HepG2 (cell line): ENCODE measurements at regions not wholly inside any gene's neighbourhood (a gene's known extent, or its start where the extent isn't known, plus 50 kb on each side); places are given as distances from the start of the nearest gene placed in this dataset.

Experiments used
- ATAC-seq: fragments of 200-7000 bp; cut with Tn5 transposase; 3 replicates; pipeline ENCODE4 v1.9.1; 2020; ENCODE audit warnings: mild to moderate bottlenecking, moderate library complexity
- BruUV-seq: library from RNA; stranded (reverse); fragments of 400-500 nt; replicated peaks from 2 replicates; lab custom pipeline; 2021; lab: Mats Ljungman, UMichigan
- CTCF ChIA-PET: fragments of 300-600 bp; formaldehyde crosslinking; extraction: SDS; loops from one replicate; lab custom pipeline; 2021; ENCODE audit warnings: low total read pairs, inconsistent platforms, low intra/inter-chr PET ratio; lab: Yijun Ruan, JAX
- POLR2A ChIA-PET: fragments of 350-600 bp; sonication (Branson Sonifier 250); formaldehyde crosslinking; loops from one replicate; lab custom pipeline; 2020; ENCODE audit warnings: antibody characterized with exemption, inconsistent platforms; lab: Yijun Ruan, JAX
- DNase-seq: peaks from one replicate; pipeline ENCODE4 v3.0.0-alpha.2; 2015; ENCODE audit warnings: low spot score
- FAIRE-seq: peaks from 3 replicates; lab custom pipeline; 2011; peaks lifted over from hg19 to GRCh38; lab: Jason Lieb, UNC
- H2AFZ ChIP-seq: one replicate; pipeline ENCODE4 v1.6.1; 2011; ENCODE audit warnings: low read length, inconsistent platforms
- H3K27ac ChIP-seq: fragments of 300-600 bp; 3 replicates; pipeline ENCODE4 v1.8.0; 2011; ENCODE audit warnings: mixed run types, mild to moderate bottlenecking, mixed read lengths, low read length, inconsistent platforms; ENCODE audit not compliant: insufficient read depth; ENCODE audit errors: extremely low read length
- H3K27me3 ChIP-seq, 2 experiments: fragments of 200-600 bp in 1 of 2; 2 replicates in 1 of 2; 3 replicates in 1 of 2; pipeline versions ENCODE4 v1.6.0 to v1.8.0; 2011; ENCODE audit warnings: low read length in 2 of 2, mild to moderate bottlenecking in 2 of 2, moderate library complexity in 2 of 2, inconsistent platforms in 1 of 2; ENCODE audit not compliant: insufficient read depth in 2 of 2, control insufficient read depth in 1 of 2
- H3K36me3 ChIP-seq, 2 experiments: fragments of 200-600 bp in 1 of 2; replicated peaks in 1 of 2; 2 replicates in 1 of 2; 3 replicates in 1 of 2; pipeline versions ENCODE4 v1.5.1 to v1.8.0; 2011; ENCODE audit warnings: low read length in 2 of 2, inconsistent platforms in 1 of 2; ENCODE audit not compliant: insufficient read depth in 2 of 2, control insufficient read depth in 1 of 2
- H3K4me1 ChIP-seq: 2 replicates; pipeline ENCODE4 v1.5.1; 2012; ENCODE audit warnings: low read length, inconsistent platforms; ENCODE audit not compliant: insufficient read depth
- H3K4me2 ChIP-seq: 2 replicates; pipeline ENCODE4 v1.6.0; 2011; ENCODE audit warnings: low read depth, low read length, inconsistent platforms
- H3K4me3 ChIP-seq, 3 experiments: fragments of 200-600 bp in 1 of 3; sonication (generic), shearing (Covaris generic) in 1 of 3; replicated peaks in 1 of 3; 2 replicates each; pipeline ENCODE4 v1.5.1; 2011 to 2016; ENCODE audit warnings: low read length in 3 of 3, inconsistent platforms in 2 of 3, low read depth in 2 of 3, mild to moderate bottlenecking in 2 of 3, control low read depth in 1 of 3, mixed read lengths in 1 of 3; ENCODE audit not compliant: insufficient read depth in 1 of 3
- H3K79me2 ChIP-seq: one replicate; pipeline ENCODE4 v1.6.1; 2011; ENCODE audit warnings: low read length, inconsistent platforms; ENCODE audit not compliant: insufficient read depth
- H3K9ac ChIP-seq: 2 replicates; pipeline ENCODE4 v1.6.0; 2011; ENCODE audit warnings: mild to moderate bottlenecking, low read depth, low read length, inconsistent platforms; ENCODE audit not compliant: insufficient read depth
- H3K9me3 ChIP-seq: 2 replicates; pipeline ENCODE4 v1.5.1; 2012; ENCODE audit warnings: mild to moderate bottlenecking, low read length
- H4K20me1 ChIP-seq: 2 replicates; pipeline ENCODE4 v1.6.0; 2011; ENCODE audit warnings: inconsistent platforms, mild to moderate bottlenecking, low read length, moderate library complexity; ENCODE audit not compliant: insufficient read depth
- KDM5A ChIP-seq: fragments of 200-600 bp; sonication (generic); IDR thresholded peaks from 2 replicates; pipeline ENCODE4 v1.7.0; 2018; ENCODE audit warnings: antibody characterized with exemption, mild to moderate bottlenecking, low read length, borderline replicate concordance
- PCBP1 ChIP-seq: fragments of 200-400 bp; formaldehyde crosslinking; IDR thresholded peaks from 2 replicates; pipeline ENCODE4 v1.6.1; 2017; ENCODE audit warnings: mild to moderate bottlenecking, low read depth, low read length, borderline replicate concordance
- TRAFD1 ChIP-seq: sonication (generic); formaldehyde crosslinking; IDR thresholded peaks from 2 replicates; pipeline ENCODE4 v1.5.1; 2020; ENCODE audit warnings: missing genetic modification reagents, mild to moderate bottlenecking, borderline replicate concordance
- ZHX2 ChIP-seq, 2 experiments: sonication (generic) in 1 of 2; formaldehyde crosslinking in 1 of 2; IDR thresholded peaks; 2 replicates each; pipeline versions ENCODE4 v1.6.1 to v1.9.0; 2014 to 2022; ENCODE audit warnings: antibody characterized with exemption in 1 of 2, borderline replicate concordance in 1 of 2, inconsistent platforms in 1 of 2, low read depth in 1 of 2, missing genetic modification reagents in 1 of 2
- WGBS: methylation state at CpG from one replicate; pipeline ENCODE4 v1.1.6; 2017; ENCODE audit warnings: low lambda C conversion rate; 5-methylcytosine and 5-hydroxymethylcytosine counted together
- in situ Hi-C: cut with HindIII; loops from 2 replicates; pipeline ENCODE4 v1.10.0; 2017; ENCODE audit warnings: low pct_unique_long_range_greater_than_20kb; ENCODE audit not compliant: extremely low pct_ligation_motif_present
- intact Hi-C: fragments of 100-400 bp; cut with micrococcal nuclease; formaldehyde crosslinking; loops from one replicate; pipeline ENCODE4 v1.10.0; 2022; ENCODE audit not compliant: unreplicated experiment

DNA sequence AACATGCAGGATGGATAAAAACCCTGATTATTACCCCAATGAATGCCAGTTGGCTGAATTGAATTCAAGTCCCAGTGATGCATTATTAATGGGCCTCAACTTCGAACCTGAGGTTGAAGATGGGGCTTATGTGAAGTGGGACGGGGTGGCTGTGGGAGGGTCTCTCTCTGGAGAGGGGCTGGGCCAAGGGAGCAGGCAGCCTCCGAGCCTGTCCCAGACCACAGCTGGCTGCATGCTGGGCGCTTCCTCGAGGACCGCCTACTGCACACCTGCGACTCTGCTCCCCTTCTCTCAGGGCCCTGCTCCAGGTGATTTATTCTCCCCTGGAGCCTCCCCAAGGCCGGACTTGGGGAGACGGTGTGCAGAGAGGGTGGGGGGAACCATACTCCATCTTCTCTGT, 568.3 kb downstream of the CCDC171 start (continued):
- no peak for TF ChIP-seq ZHX2 (IDR thresholded peaks at IDR 0.05; ENCODE audit: low read depth)
- no peak for TF ChIP-seq ZHX2 (CRISPR knock-in tag; IDR thresholded peaks at IDR 0.05; ENCODE audit: borderline replicate concordance)
- TF ChIP-seq TRAFD1 (CRISPR knock-in tag): no peak
- TF ChIP-seq PCBP1: no peak

DNA sequence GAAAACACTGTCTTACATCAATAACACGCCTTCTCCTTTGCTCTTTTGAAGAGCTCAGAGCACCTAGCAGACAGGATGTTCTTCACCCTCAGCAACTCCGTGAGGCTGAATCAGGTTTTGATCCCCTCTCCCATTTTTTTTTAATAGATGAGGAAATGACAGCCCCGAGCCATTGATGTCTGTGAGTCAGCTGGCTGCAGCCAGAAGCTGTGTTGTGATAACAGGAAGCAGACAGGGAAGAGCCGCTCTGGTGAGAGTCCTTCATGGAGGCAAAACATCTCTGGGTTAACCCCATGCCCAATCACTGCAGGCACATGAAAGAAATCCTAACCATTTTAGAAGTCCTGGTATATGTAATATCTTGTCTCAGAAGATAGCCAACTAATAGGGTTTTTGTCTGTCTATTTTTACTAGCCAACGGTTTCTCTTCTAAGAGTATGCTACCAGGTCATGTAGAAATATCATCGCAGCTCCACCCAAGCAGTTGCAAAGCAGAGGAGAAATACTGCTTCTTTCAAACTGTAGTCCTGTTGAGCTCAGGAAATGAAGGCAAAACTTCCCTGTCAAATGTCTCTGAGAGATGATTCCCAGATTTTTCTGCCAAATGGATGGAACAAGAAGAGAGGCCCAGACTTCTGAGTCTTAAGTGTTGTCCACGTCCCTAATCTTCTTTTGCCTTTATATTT, 568.9 kb downstream of the CCDC171 start:
- in situ Hi-C loops: no loop called here
- no peak for DNase-seq
- intact Hi-C loops: no loop called here
- Histone ChIP-seq H4K20me1 (no peaks in the 10 kb centered on the region), H3K36me3 (no peaks in the 10 kb centered on the region), H3K27ac (no peak overlapping the region), H3K9me3 (no peaks in the 10 kb centered on the region), H3K4me1 (no peaks in the 10 kb centered on the region), H3K9ac (no peak overlapping the region), H3K4me2 (no peak overlapping the region), H2AFZ (no peak overlapping the region), H3K27me3 (no peaks in the 10 kb centered on the region), H3K4me3 (no peak overlapping the region), H3K79me2 (no peaks in the 10 kb centered on the region)
- no TSS peak for BruUV-seq
- POLR2A ChIA-PET: no interaction called here
- WGBS: 22% methylated on average over 7 of the region's 7 CpGs
- no peak for FAIRE-seq
- TF ChIP-seq KDM5A: no peak
- CTCF ChIA-PET: no interaction called here
- no peak for ATAC-seq
